ENCODE measurements at regions not wholly inside any gene's neighbourhood (a gene's known extent, or its start where the extent isn't known, plus 50 kb on each side); places are given as distances from the start of the nearest gene placed in this dataset.
A peak's percentile ranks its signal among the peaks of the same experiment; 100 is the strongest.

DNA sequence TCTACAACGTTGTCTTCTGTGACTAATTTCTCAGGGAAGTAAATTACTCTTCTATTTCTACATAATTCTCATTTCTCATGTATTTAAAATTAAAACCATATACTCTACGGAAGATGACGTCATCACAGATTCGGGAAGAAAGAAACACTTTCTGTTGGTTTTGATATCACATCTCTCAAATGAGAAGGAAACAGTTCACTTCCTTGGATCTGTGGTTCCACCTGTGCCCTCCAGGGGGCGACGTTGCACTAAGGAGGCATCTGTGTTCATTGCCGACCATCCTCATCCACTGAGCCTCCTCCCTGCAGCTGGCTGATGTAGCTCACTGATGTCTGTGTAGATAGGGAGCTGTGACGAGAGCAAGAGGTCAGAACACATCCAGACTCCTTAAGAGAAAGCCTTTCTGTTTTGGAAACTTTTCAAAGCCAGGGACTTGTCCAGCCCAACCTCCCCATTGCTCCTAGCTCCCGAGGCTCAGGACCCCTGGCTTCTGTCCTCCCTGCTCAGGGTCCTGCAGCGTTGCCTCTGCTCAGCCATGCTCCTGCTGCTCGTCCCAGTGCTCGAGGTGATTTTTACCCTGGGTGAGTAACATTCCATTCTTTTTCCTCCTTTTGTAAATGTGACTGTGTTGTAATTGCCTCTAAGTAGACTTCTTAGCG lies 172.7 kb upstream of the OR4E1 start:
- POLR2A ChIA-PET: no interaction called here
- DNase-seq (ENCODE audit: extremely low spot score): peak; percentile 50
- TF ChIP-seq FOXK2 (IDR thresholded peaks at IDR 0.05) (no peak), FOXM1 (IDR thresholded peaks at IDR 0.05; ENCODE audit: borderline replicate concordance) (no peak), ZNF384 (IDR thresholded peaks at IDR 0.05) (no peak), FOXA1 (IDR thresholded peaks at IDR 0.05) (no peak), L3MBTL2 (conservative IDR thresholded peaks at IDR 0.05) (no peak), BHLHE40 (IDR thresholded peaks at IDR 0.05; ENCODE audit: borderline replicate concordance) (no peak), SP1 (IDR thresholded peaks at IDR 0.05) (no peak), ELF4 (IDR thresholded peaks at IDR 0.05) (no peak), NFRKB (IDR thresholded peaks at IDR 0.05) (no peak), ARNT (IDR thresholded peaks at IDR 0.05) (no peak), CTBP1 (IDR thresholded peaks at IDR 0.05; ENCODE audit: borderline replicate concordance) (no peak), PKNOX1 (IDR thresholded peaks at IDR 0.05) (no peak), HDGF (IDR thresholded peaks at IDR 0.05; ENCODE audit: borderline replicate concordance) (no peak), TARDBP (IDR thresholded peaks at IDR 0.05) (no peak), SUZ12 (IDR thresholded peaks at IDR 0.05) (no peak), LEF1 (IDR thresholded peaks at IDR 0.05; ENCODE audit: borderline replicate concordance) (no peak)

GRCh38 chr14:21840765-21841164 lies 167.1 kb upstream of the OR4E1 start:
- no peak for TF ChIP-seq ELF4 (IDR thresholded peaks at IDR 0.05)
- ChIA-PET CTCF (interaction anchor here (0.6 to 2.1 kb wide), 3 partner anchors 11 to 47 kb away, joined by 3 to 10 read pairs (median 6); no protein-coding TSS in a partner anchor), POLR2A (no interaction called here)
- no peak for DNase-seq (ENCODE audit: extremely low spot score)

More for the DNA sequence above, 172.7 kb upstream of the OR4E1 start:
- CTCF ChIA-PET: interaction anchor here (0.6 to 1.8 kb wide), 6 partner anchors 10 to 792 kb away, joined by 3 to 5 read pairs (median 3); no protein-coding TSS in a partner anchor

GRCh38 chr14:21833836-21834235 lies 160.2 kb upstream of the OR4E1 start:
- no peak for DNase-seq (ENCODE audit: extremely low spot score)
- CTCF ChIA-PET: interaction anchor here (1.9 kb wide), 1 partner anchor 18 kb away, joined by 5 read pairs; no protein-coding TSS in a partner anchor
- POLR2A ChIA-PET: no interaction called here
- TF ChIP-seq LEF1 (IDR thresholded peaks at IDR 0.05; ENCODE audit: borderline replicate concordance): no peak
- no peak for TF ChIP-seq CTBP1 (IDR thresholded peaks at IDR 0.05; ENCODE audit: borderline replicate concordance)
- TF ChIP-seq SP1 (IDR thresholded peaks at IDR 0.05): no peak

DNA sequence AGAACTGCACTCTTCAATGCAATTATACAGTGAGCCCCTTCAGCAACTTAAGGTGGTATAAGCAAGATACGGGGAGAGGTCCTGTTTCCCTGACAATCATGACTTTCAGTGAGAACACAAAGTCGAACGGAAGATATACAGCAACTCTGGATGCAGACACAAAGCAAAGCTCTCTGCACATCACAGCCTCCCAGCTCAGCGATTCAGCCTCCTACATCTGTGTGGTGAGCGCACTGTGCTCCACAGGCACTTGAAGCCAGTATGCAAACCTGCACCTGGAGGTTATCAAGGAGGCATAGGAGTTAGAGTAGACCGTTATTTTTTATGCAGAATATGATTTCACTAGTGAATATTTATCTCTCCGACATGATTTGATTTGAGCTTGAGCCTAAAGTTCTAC lies 152.2 kb upstream of the OR4E1 start:
- ChIA-PET POLR2A (no interaction called here), CTCF (interaction anchor here (0.6 to 1.7 kb wide), 5 partner anchors 9 to 1289 kb away, joined by 3 to 10 read pairs (median 3); no protein-coding TSS in a partner anchor)
- no peak for DNase-seq (ENCODE audit: extremely low spot score)
- TF ChIP-seq PKNOX1 (IDR thresholded peaks at IDR 0.05) (no peak), FOXM1 (IDR thresholded peaks at IDR 0.05; ENCODE audit: borderline replicate concordance) (no peak), FOXA1 (IDR thresholded peaks at IDR 0.05) (no peak), LEF1 (IDR thresholded peaks at IDR 0.05; ENCODE audit: borderline replicate concordance) (no peak), FOXK2 (IDR thresholded peaks at IDR 0.05) (no peak), ZNF384 (IDR thresholded peaks at IDR 0.05) (no peak), SP1 (IDR thresholded peaks at IDR 0.05) (no peak), SUZ12 (IDR thresholded peaks at IDR 0.05) (no peak), CTBP1 (IDR thresholded peaks at IDR 0.05; ENCODE audit: borderline replicate concordance) (no peak), NFRKB (IDR thresholded peaks at IDR 0.05) (no peak), HDGF (IDR thresholded peaks at IDR 0.05; ENCODE audit: borderline replicate concordance) (no peak), L3MBTL2 (conservative IDR thresholded peaks at IDR 0.05) (no peak)

DNA sequence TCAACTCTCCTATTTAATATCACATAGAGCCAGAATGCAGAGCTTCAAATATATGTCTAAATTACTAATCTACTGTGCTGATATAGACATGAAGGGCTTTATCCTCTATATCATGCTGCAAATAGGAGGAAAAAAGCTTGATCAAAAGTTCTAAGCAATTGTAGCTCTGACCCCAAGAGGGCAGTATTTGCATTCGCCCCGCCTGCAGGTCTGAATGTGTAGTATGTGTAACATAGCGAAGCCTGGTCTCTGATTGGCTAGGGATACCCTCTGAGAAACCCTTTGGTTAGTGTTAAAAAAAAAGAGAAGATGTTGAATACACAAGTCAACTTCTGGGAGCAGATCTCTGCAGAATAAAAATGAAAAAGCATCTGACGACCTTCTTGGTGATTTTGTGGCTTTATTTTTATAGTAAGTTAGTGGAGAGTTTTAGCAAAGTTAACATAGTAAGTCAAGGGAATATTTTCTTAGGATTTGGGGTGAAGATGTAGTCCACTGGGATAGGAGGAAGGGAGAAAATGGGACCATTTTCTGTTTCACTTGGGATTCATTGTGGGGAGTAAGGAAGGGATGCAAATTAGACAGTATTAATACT lies 151.6 kb upstream of the OR4E1 start:
- DNase-seq (ENCODE audit: extremely low spot score): peak; percentile 59
- ChIA-PET POLR2A (no interaction called here), CTCF (interaction anchor here (0.6 to 1.7 kb wide), 10 partner anchors 14 to 184 kb away, joined by 3 to 10 read pairs (median 3); no protein-coding TSS in a partner anchor)
- TF ChIP-seq PKNOX1 (IDR thresholded peaks at IDR 0.05) (no peak), HDGF (IDR thresholded peaks at IDR 0.05; ENCODE audit: borderline replicate concordance) (no peak), FOXA1 (IDR thresholded peaks at IDR 0.05) (no peak), ZNF384 (IDR thresholded peaks at IDR 0.05) (no peak), FOXK2 (IDR thresholded peaks at IDR 0.05) (no peak), FOXM1 (IDR thresholded peaks at IDR 0.05; ENCODE audit: borderline replicate concordance) (no peak), TARDBP (IDR thresholded peaks at IDR 0.05) (no peak), LEF1 (IDR thresholded peaks at IDR 0.05; ENCODE audit: borderline replicate concordance) (no peak), SUZ12 (IDR thresholded peaks at IDR 0.05) (no peak), BHLHE40 (IDR thresholded peaks at IDR 0.05; ENCODE audit: borderline replicate concordance) (no peak), L3MBTL2 (conservative IDR thresholded peaks at IDR 0.05) (no peak), ARNT (IDR thresholded peaks at IDR 0.05) (no peak), CTBP1 (IDR thresholded peaks at IDR 0.05; ENCODE audit: borderline replicate concordance) (no peak), SP1 (IDR thresholded peaks at IDR 0.05) (no peak), ELF4 (IDR thresholded peaks at IDR 0.05) (no peak), NFRKB (IDR thresholded peaks at IDR 0.05) (no peak)

GRCh38 chr14:21822109-21822508 lies 148.5 kb upstream of the OR4E1 start:
- ChIA-PET POLR2A (no interaction called here), CTCF (interaction anchor here (0.6 kb wide), 1 partner anchor 53 kb away, joined by 3 read pairs; no protein-coding TSS in a partner anchor)
- DNase-seq (ENCODE audit: extremely low spot score): no peak
- no peak for TF ChIP-seq HDGF (IDR thresholded peaks at IDR 0.05; ENCODE audit: borderline replicate concordance)

Data from HEK293T (cell line).